ENCODE measurements at regions not wholly inside any gene's neighbourhood (a gene's known extent, or its start where the extent isn't known, plus 50 kb on each side); places are given as distances from the start of the nearest gene placed in this dataset.
"Not testable (repeated sequence)": the region's sequence is repeated elsewhere in the genome, so short reads cannot be mapped to it uniquely, and the experiment has no call there.

GRCh38 chr16:33655756-33656155 is 196.3 kb downstream of the TP53TG3F start:
- TF ChIP-seq POLR2A (IDR thresholded peaks at IDR 0.05) = not testable (repeated sequence)
- TF ChIP-seq, protein P1, sequence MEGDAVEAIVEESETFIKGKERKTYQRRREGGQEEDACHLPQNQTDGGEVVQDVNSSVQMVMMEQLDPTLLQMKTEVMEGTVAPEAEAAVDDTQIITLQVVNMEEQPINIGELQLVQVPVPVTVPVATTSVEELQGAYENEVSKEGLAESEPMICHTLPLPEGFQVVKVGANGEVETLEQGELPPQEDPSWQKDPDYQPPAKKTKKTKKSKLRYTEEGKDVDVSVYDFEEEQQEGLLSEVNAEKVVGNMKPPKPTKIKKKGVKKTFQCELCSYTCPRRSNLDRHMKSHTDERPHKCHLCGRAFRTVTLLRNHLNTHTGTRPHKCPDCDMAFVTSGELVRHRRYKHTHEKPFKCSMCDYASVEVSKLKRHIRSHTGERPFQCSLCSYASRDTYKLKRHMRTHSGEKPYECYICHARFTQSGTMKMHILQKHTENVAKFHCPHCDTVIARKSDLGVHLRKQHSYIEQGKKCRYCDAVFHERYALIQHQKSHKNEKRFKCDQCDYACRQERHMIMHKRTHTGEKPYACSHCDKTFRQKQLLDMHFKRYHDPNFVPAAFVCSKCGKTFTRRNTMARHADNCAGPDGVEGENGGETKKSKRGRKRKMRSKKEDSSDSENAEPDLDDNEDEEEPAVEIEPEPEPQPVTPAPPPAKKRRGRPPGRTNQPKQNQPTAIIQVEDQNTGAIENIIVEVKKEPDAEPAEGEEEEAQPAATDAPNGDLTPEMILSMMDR (IDR thresholded peaks at IDR 0.05) = not testable (repeated sequence)

Data from body of pancreas (tissue), 4 donors.